ENCODE measurements at regions not wholly inside any gene's neighbourhood (a gene's known extent, or its start where the extent isn't known, plus 50 kb on each side); places are given as distances from the start of the nearest gene placed in this dataset.

DNA sequence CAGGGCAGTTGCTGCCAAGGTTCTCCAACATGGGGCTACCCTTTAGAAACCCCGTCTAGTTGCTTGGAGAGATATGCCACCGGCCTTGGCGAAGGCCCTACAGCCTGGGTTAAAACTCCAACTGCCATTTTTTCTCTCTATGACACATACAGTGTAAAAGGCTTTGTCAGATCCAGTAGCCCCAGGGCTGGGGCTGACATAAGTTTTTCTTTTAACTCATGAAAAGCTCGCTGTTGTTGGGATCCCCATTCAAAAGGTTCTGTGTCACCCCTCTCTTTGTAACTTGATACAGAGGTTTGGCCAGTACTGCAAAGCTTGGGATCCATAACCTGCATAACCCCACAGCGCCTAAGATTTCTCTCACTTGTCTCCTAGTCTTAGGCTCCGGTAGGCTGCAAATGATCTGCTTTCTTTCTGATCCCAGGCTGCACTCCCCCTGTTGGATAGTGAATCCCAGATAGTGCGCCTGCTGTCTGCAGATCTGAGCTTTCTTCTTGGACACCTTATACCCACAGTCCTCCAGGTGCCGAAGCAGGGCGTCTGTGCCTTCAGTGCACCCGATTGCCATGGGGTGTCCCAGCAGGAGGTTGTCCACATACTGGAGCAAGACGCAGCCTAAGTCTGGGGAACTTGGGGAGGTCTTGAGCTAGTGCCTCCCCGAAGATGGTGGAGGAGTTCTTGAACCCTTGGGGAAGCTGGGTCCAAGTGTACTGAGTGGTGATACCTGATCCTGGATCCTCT lies 406.2 kb downstream of the TGFB2 start:
- no peak overlapping the region for H2BK15ac ChIP-seq (ENCODE audit: low read length)
- H2AFZ ChIP-seq (ENCODE audit: low read length), result no peak overlapping the region
- H3K14ac ChIP-seq (ENCODE audit: insufficient read length), result no peak overlapping the region
- no peak overlapping the region for H2BK12ac ChIP-seq (ENCODE audit: low read depth, low read length)
- no peak overlapping the region for H3K18ac ChIP-seq (ENCODE audit: extremely low read depth, low read length)
- H3K23me2 ChIP-seq (ENCODE audit: low read depth, low read length), result no peaks in the 10 kb centered on the region
- FAIRE-seq (no peak), DNase-seq (ENCODE audit: low read depth in 1 of 2, low spot score in 2 of 2) (no peak)
- no peaks in the 10 kb centered on the region for H3K27me3 ChIP-seq (replicated peaks in 1 of 4; ENCODE audit: control insufficient read depth in 3 of 4, extremely low read depth in 1 of 4, insufficient read depth in 3 of 4, low read length in 3 of 4)
- no peak overlapping the region for H3K4ac ChIP-seq (replicated peaks; ENCODE audit: insufficient read length, low read depth, low read length)
- ChIA-PET CTCF (ENCODE audit: partially characterized antibody) (interaction anchor here (0.7 to 1.8 kb wide), 4 partner anchors 24 to 75 kb away, joined by 3 to 4 read pairs (median 3); no protein-coding TSS in a partner anchor), POLR2A (ENCODE audit: partially characterized antibody) (interaction anchor here (0.8 kb wide), 1 partner anchor 15 kb away, joined by 3 read pairs; no protein-coding TSS in a partner anchor)
- H2BK120ac ChIP-seq (replicated peaks; ENCODE audit: low read depth, low read length), result no peak overlapping the region
- no peak overlapping the region for H4K91ac ChIP-seq (replicated peaks; ENCODE audit: insufficient read length, low read length)
- H3K9ac ChIP-seq (replicated peaks in 1 of 4; ENCODE audit: extremely low read depth in 1 of 4, low read depth in 3 of 4, low read length in 3 of 4), result no peak overlapping the region
- no peak overlapping the region for H3K4me2 ChIP-seq (ENCODE audit: insufficient read depth in 1 of 2, low read depth in 2 of 2, low read length in 2 of 2)
- peaks cover 3 to 7% of the 10 kb centered on the region in 2 experiments; a peak in 2 of 4 replicates for H3K9me3 ChIP-seq (ENCODE audit: insufficient read depth in 2 of 2, low read depth in 1 of 2, low read length in 1 of 2)
- no peaks in the 10 kb centered on the region for H4K20me1 ChIP-seq (replicated peaks in 1 of 2; ENCODE audit: control insufficient read depth in 1 of 2, insufficient read depth in 2 of 2, low read length in 2 of 2)
- H2BK5ac ChIP-seq (ENCODE audit: low read depth, low read length), result no peak overlapping the region
- H3K56ac ChIP-seq (replicated peaks; ENCODE audit: insufficient read length, low read depth, low read length), result no peak overlapping the region
- no peaks in the 10 kb centered on the region for H3K4me1 ChIP-seq (replicated peaks in 1 of 4; ENCODE audit: control insufficient read depth in 3 of 4, insufficient read depth in 4 of 4, low read length in 3 of 4)
- no peak overlapping the region for H2BK20ac ChIP-seq (ENCODE audit: low read length)
- H3K79me2 ChIP-seq (ENCODE audit: control insufficient read depth in 1 of 2, insufficient read depth in 2 of 2, low read length in 2 of 2), result no peaks in the 10 kb centered on the region
- H3K79me1 ChIP-seq (ENCODE audit: low read depth, low read length), result no peaks in the 10 kb centered on the region
- no peak overlapping the region for H3K27ac ChIP-seq (ENCODE audit: low read depth, low read length)
- H3K23ac ChIP-seq (ENCODE audit: insufficient read length), result no peak overlapping the region
- no peak overlapping the region for H2AK5ac ChIP-seq (ENCODE audit: low read depth, low read length)
- 94% methylated on average over 12 of the region's 12 CpGs; no CpG with 5 or more reads in 1 of the 2 experiments for WGBS, 2 experiments (ENCODE audit: extremely low coverage in 1 of 2, insufficient coverage in 1 of 2, insufficient read length in 1 of 2, insufficient replicate concordance in 2 of 2, low coverage in 1 of 2, low lambda C conversion rate in 2 of 2, missing lambda C conversion rate in 1 of 2)
- H3K36me3 ChIP-seq (ENCODE audit: control insufficient read depth in 2 of 4, insufficient read depth in 4 of 4, low read length in 3 of 4), result no peaks in the 10 kb centered on the region; a peak in 1 of 8 replicates
- no peak overlapping the region for H3K4me3 ChIP-seq (ENCODE audit: extremely low read depth in 1 of 4, insufficient read depth in 2 of 4, low read depth in 3 of 4, low read length in 4 of 4)
- H4K5ac ChIP-seq (ENCODE audit: insufficient read length, low read depth, low read length), result no peak overlapping the region
- H4K8ac ChIP-seq (ENCODE audit: extremely low read depth, insufficient read depth, low read length), result no peak overlapping the region
- TF ChIP-seq CBX8 (IDR thresholded peaks at IDR 0.05; ENCODE audit: borderline replicate concordance, low read depth, low read length) (no peak), SIN3A (conservative IDR thresholded peaks at IDR 0.05 in 1 of 2, IDR thresholded peaks at IDR 0.05 in 1 of 2; ENCODE audit: low read depth in 1 of 2, low read length in 2 of 2) (no peak), SAP30 (IDR thresholded peaks at IDR 0.05; ENCODE audit: insufficient read depth, insufficient replicate concordance, low read length) (no peak), ATF2 (IDR thresholded peaks at IDR 0.05; ENCODE audit: low read length) (no peak), PHF8 (conservative IDR thresholded peaks at IDR 0.05; ENCODE audit: low read depth, low read length) (no peak), SIRT6 (IDR thresholded peaks at IDR 0.05; ENCODE audit: low read length) (no peak), JUND (IDR thresholded peaks at IDR 0.05; ENCODE audit: low read length) (no peak), KDM5A (IDR thresholded peaks at IDR 0.05; ENCODE audit: low read length) (no peak), HDAC6 (IDR thresholded peaks at IDR 0.05; ENCODE audit: low read depth, low read length) (no peak), KDM1A (IDR thresholded peaks at IDR 0.05; ENCODE audit: borderline replicate concordance, low read length) (no peak), YY1 (IDR thresholded peaks at IDR 0.05; ENCODE audit: low read depth, low read length) (no peak)
